OCI-LY1 (cell line): ENCODE measurements at regions not wholly inside any gene's neighbourhood (a gene's known extent, or its start where the extent isn't known, plus 50 kb on each side); places are given as distances from the start of the nearest gene placed in this dataset.

Experiments
- H2AFZ ChIP-seq: fragments of 200-600 bp; sonication (generic), shearing (Covaris generic); 2 replicates; pipeline ENCODE4 v1.6.0; 2014; ENCODE audit warnings: antibody characterized with exemption, mild to moderate bottlenecking, low read length
- H3F3A ChIP-seq: fragments of 200-600 bp; sonication (generic), shearing (Covaris generic); 2 replicates; pipeline ENCODE4 v1.6.0; 2014; ENCODE audit warnings: mild to moderate bottlenecking, antibody characterized with exemption, low read length, moderate library complexity; ENCODE audit not compliant: insufficient read depth
- H3K27ac ChIP-seq: fragments of 200-600 bp; sonication (generic); 2 replicates; pipeline ENCODE4 v1.5.1; 2014; ENCODE audit warnings: low read length, mixed run types, mild to moderate bottlenecking, low read depth; ENCODE audit not compliant: poor library complexity, severe bottlenecking
- H3K27me3 ChIP-seq: fragments of 200-600 bp; sonication (generic); 2 replicates; pipeline ENCODE4 v1.6.0; 2014; ENCODE audit warnings: antibody characterized with exemption, mild to moderate bottlenecking, low read length, moderate library complexity; ENCODE audit not compliant: insufficient read depth
- H3K36me3 ChIP-seq: fragments of 200-600 bp; sonication (generic); 2 replicates; pipeline ENCODE4 v1.6.1; 2014; ENCODE audit warnings: mild to moderate bottlenecking, antibody characterized with exemption, low read length, moderate library complexity, mixed read lengths; ENCODE audit not compliant: insufficient read depth
- H3K4me1 ChIP-seq: fragments of 200-600 bp; sonication (generic); 2 replicates; pipeline ENCODE4 v1.5.1; 2014; ENCODE audit warnings: mild to moderate bottlenecking, low read length, moderate library complexity; ENCODE audit not compliant: insufficient read depth, severe bottlenecking
- H3K4me2 ChIP-seq: fragments of 200-600 bp; sonication (generic), shearing (Covaris generic); 2 replicates; pipeline ENCODE4 v1.6.1; 2014; ENCODE audit warnings: low read length
- H3K4me3 ChIP-seq: fragments of 200-600 bp; sonication (generic); 2 replicates; pipeline ENCODE4 v1.5.1; 2014; ENCODE audit warnings: low read length, low read depth, mild to moderate bottlenecking, mixed read lengths; ENCODE audit not compliant: poor library complexity, severe bottlenecking
- H3K79me2 ChIP-seq: fragments of 200-600 bp; shearing (Covaris generic); 2 replicates; pipeline ENCODE4 v1.6.1; 2016; ENCODE audit warnings: mixed run types, low read length, mixed read lengths; ENCODE audit not compliant: insufficient read depth
- H3K9ac ChIP-seq: fragments of 200-600 bp; sonication (generic), shearing (Covaris generic); 2 replicates; pipeline ENCODE4 v1.6.1; 2014; ENCODE audit warnings: mild to moderate bottlenecking, low read length, mixed read lengths
- H3K9me2 ChIP-seq: fragments of 200-600 bp; sonication (generic), shearing (Covaris generic); 2 replicates; pipeline ENCODE4 v1.6.1; 2014; ENCODE audit warnings: low read depth, mild to moderate bottlenecking, low read length, mixed read lengths
- H3K9me3 ChIP-seq: fragments of 200-600 bp; shearing (Covaris generic); 2 replicates; pipeline ENCODE4 v1.6.1; 2014; ENCODE audit warnings: low read length, mixed read lengths
- H4K20me1 ChIP-seq: fragments of 200-600 bp; sonication (generic), shearing (Covaris generic); 2 replicates; pipeline ENCODE4 v1.6.0; 2016; ENCODE audit warnings: mild to moderate bottlenecking, low read length; ENCODE audit not compliant: insufficient read depth
- EZH2 ChIP-seq: fragments of 200-600 bp; sonication (generic), shearing (Covaris generic); IDR thresholded peaks from 2 replicates; pipeline ENCODE4 v1.8.0; 2017; ENCODE audit warnings: borderline replicate concordance, mixed run types, mild to moderate bottlenecking, antibody characterized with exemption, low read length, moderate library complexity, mixed read lengths
- TF ChIP-seq, protein P1 (sequence below): fragments of 200-600 bp; sonication (generic), shearing (Covaris generic); IDR thresholded peaks from 2 replicates; pipeline ENCODE4 v1.5.1; 2017; ENCODE audit warnings: mild to moderate bottlenecking, antibody characterized with exemption, low read length, moderate library complexity, mixed read lengths

DNA sequence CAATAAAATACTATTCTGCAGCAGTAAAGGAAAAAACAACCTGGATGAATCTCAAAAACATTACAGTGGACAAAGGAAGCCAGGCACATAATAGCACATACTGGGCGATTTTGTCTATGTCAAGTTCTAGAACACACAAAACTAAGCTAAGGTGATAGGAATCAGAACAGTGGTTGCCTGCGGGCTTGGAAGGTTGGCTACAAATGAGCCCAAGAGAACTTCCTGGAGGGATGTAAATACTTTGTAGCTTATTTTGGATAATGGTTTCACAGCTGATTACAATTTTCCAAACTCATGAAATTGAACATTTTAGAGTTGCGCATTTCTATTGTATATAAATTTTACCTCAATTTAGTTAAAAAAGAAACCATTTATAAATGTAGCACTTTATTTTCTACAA is 67.6 kb upstream of the CES5A start:
- no peaks in the 10 kb centered on the region for H3K9me3 ChIP-seq
- no peaks in the 10 kb centered on the region for H3K9me2 ChIP-seq
- H3K27me3 ChIP-seq, result no peaks in the 10 kb centered on the region
- no peaks in the 10 kb centered on the region for H3K36me3 ChIP-seq
- no peaks in the 10 kb centered on the region for H3K79me2 ChIP-seq
- H3K4me1 ChIP-seq, result no peaks in the 10 kb centered on the region
- no peak overlapping the region for H3K4me3 ChIP-seq
- no peak overlapping the region for H3K27ac ChIP-seq
- TF ChIP-seq EZH2, result no peak
- TF ChIP-seq, protein P1, sequence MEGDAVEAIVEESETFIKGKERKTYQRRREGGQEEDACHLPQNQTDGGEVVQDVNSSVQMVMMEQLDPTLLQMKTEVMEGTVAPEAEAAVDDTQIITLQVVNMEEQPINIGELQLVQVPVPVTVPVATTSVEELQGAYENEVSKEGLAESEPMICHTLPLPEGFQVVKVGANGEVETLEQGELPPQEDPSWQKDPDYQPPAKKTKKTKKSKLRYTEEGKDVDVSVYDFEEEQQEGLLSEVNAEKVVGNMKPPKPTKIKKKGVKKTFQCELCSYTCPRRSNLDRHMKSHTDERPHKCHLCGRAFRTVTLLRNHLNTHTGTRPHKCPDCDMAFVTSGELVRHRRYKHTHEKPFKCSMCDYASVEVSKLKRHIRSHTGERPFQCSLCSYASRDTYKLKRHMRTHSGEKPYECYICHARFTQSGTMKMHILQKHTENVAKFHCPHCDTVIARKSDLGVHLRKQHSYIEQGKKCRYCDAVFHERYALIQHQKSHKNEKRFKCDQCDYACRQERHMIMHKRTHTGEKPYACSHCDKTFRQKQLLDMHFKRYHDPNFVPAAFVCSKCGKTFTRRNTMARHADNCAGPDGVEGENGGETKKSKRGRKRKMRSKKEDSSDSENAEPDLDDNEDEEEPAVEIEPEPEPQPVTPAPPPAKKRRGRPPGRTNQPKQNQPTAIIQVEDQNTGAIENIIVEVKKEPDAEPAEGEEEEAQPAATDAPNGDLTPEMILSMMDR, result no peak
- no peak overlapping the region for H3K9ac ChIP-seq
- no peak overlapping the region for H2AFZ ChIP-seq
- no peak overlapping the region for H3K4me2 ChIP-seq
- H4K20me1 ChIP-seq, result no peaks in the 10 kb centered on the region
- no peaks in the 10 kb centered on the region for H3F3A ChIP-seq

DNA sequence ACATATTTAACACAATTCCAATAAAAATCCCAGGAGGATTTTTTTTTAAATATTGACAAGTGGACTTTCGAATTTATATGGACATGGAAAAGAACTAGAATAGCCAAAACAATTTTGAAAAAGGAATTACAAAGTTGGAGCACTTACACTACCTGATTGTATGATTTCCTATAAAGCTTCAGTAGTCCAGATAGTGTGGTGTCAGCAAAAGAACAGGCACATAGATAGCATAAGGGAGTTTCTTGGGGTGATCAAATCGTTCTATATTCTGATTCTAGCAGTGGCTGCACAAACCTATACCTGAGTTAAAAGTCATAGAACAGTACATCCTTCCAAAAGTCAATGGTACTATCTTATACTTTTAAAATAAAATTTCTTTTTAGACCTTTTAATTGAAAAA is 66.4 kb upstream of the CES5A start:
- Histone ChIP-seq H3K4me1 (no peaks in the 10 kb centered on the region), H3K79me2 (no peaks in the 10 kb centered on the region), H3K9me2 (no peaks in the 10 kb centered on the region), H3K4me3 (no peak overlapping the region), H3K9me3 (no peaks in the 10 kb centered on the region), H4K20me1 (no peaks in the 10 kb centered on the region), H3K27ac (no peak overlapping the region), H3K36me3 (no peaks in the 10 kb centered on the region), H3K9ac (no peak overlapping the region), H3F3A (no peaks in the 10 kb centered on the region), H3K4me2 (no peak overlapping the region), H3K27me3 (no peaks in the 10 kb centered on the region), H2AFZ (no peak overlapping the region)
- TF ChIP-seq, protein P1, result no peak
- no peak for TF ChIP-seq EZH2

DNA sequence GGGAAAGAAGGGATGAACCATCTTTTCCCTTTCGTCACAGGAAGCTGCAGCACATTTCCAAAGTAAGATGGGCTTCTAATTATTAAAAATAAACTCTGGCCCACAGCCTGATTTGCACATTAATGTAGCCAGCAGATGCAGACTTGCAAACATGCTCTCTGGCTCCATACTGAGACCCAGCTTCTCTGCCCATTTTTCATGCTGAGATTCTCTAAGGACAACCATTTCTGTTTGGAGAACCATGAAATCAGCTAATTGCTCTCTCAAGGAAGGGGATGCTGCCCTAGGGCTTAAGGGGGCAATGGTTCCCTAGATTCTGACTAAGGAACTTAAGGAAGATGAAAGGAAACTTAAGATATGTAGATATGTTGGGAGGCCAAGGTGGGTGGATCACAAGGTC is 63.0 kb upstream of the CES5A start:
- H3K4me2 ChIP-seq, result no peak overlapping the region
- H3K9me2 ChIP-seq, result no peaks in the 10 kb centered on the region
- H3K4me1 ChIP-seq, result no peaks in the 10 kb centered on the region
- no peak overlapping the region for H3K9ac ChIP-seq
- H3K79me2 ChIP-seq, result no peaks in the 10 kb centered on the region
- no peak overlapping the region for H3K27ac ChIP-seq
- no peaks in the 10 kb centered on the region for H3F3A ChIP-seq
- no peak overlapping the region for H2AFZ ChIP-seq
- no peaks in the 10 kb centered on the region for H4K20me1 ChIP-seq
- no peak overlapping the region for H3K4me3 ChIP-seq
- H3K9me3 ChIP-seq, result no peaks in the 10 kb centered on the region
- no peaks in the 10 kb centered on the region for H3K36me3 ChIP-seq
- no peak for TF ChIP-seq EZH2
- TF ChIP-seq, protein P1, result no peak
- no peaks in the 10 kb centered on the region for H3K27me3 ChIP-seq
